Fibroblast of lung (primary cell): ENCODE measurements at regions not wholly inside any gene's neighbourhood (a gene's known extent, or its start where the extent isn't known, plus 50 kb on each side); places are given as distances from the start of the nearest gene placed in this dataset.

Source experiments
- CTCF ChIP-seq, 2 donors: IDR thresholded peaks in 1 of 2; conservative IDR thresholded peaks in 1 of 2; 1 replicate in 1 of 2; 2 replicates in 1 of 2; pipeline ENCODE4 v1.5.1; 2011 to 2012; ENCODE audit warnings: low read length in 2 of 2, control low read depth in 1 of 2, inconsistent platforms in 1 of 2, low read depth in 1 of 2, mild to moderate bottlenecking in 1 of 2
- EZH2 ChIP-seq: IDR thresholded peaks from 2 replicates; pipeline ENCODE4 v1.5.1; 2012; ENCODE audit warnings: low read length, control low read depth, mild to moderate bottlenecking; ENCODE audit errors: missing control alignments

GRCh38 chr12:91662021-91662420 lies 479.4 kb upstream of the DCN start:
- TF ChIP-seq CTCF (conservative IDR thresholded peaks at IDR 0.05 in 1 of 2, IDR thresholded peaks at IDR 0.05 in 1 of 2; ENCODE audit: low read depth in 1 of 2, low read length in 2 of 2) (no peak), EZH2 (no peak)
